HL-60 (cell line): ENCODE measurements at regions not wholly inside any gene's neighbourhood (a gene's known extent, or its start where the extent isn't known, plus 50 kb on each side); places are given as distances from the start of the nearest gene placed in this dataset.

Experiments
- CTCF ChIP-seq: IDR thresholded peaks from one replicate; pipeline ENCODE4 v1.5.1; 2011; ENCODE audit warnings: low read length, control low read depth, inconsistent platforms; ENCODE audit not compliant: insufficient read depth
- GABPA ChIP-seq: IDR thresholded peaks from 2 replicates; pipeline ENCODE4 v1.6.1; 2012; ENCODE audit warnings: low read depth
- POLR2AphosphoS5 ChIP-seq: IDR thresholded peaks from 2 replicates; pipeline ENCODE4 v1.6.1; 2012; ENCODE audit warnings: low read depth
- REST ChIP-seq: IDR thresholded peaks from 2 replicates; pipeline ENCODE4 v1.6.1; 2012; ENCODE audit warnings: low read depth; ENCODE audit not compliant: insufficient replicate concordance

GRCh38 chr1:213521206-213521605 lies 466.6 kb upstream of the PROX1 start:
- no peak for TF ChIP-seq REST
- TF ChIP-seq CTCF, result no peak
- TF ChIP-seq GABPA, result no peak
- TF ChIP-seq POLR2AphosphoS5, result no peak
